Keratinocyte (primary cell): ENCODE measurements at regions not wholly inside any gene's neighbourhood (a gene's known extent, or its start where the extent isn't known, plus 50 kb on each side); places are given as distances from the start of the nearest gene placed in this dataset.

ENCODE experiments used
- CTCF ChIP-seq, 3 experiments: IDR thresholded peaks in 1 of 3; conservative IDR thresholded peaks in 1 of 3; optimal IDR thresholded peaks in 1 of 3; 2 replicates in 2 of 3; 3 replicates in 1 of 3; pipeline versions ENCODE3 to v1.5.1; 2011; ENCODE audit warnings: low read length in 3 of 3, mild to moderate bottlenecking in 3 of 3, moderate library complexity in 2 of 3, control low read depth in 1 of 3, inconsistent platforms in 1 of 3; ENCODE audit not compliant: insufficient read depth in 2 of 3; ENCODE audit errors: extremely low read depth in 1 of 3
- EZH2 ChIP-seq: IDR thresholded peaks from one replicate; pipeline ENCODE4 v1.6.1; 2012; ENCODE audit warnings: inconsistent platforms, mild to moderate bottlenecking, low read length, moderate library complexity

DNA sequence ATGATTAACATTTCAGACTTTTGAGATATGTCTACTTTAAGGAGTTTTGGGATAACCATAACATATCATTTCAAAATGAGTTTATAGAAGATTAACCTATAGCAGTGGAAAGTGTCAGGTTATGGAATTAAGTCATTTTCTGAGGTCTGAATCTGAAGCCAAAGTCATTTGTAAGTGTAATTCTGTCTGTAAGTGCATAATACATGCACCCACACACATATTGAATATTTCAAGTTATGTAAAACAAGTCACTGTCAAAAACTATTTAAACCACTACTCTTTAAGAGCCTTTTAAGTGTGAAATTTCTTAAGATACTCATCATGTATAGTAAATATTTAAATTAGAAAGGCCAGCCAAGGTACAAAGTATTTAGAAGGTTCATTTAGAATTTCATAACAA is 115.8 kb upstream of the HMGCLL1 start:
- TF ChIP-seq CTCF (optimal IDR thresholded peaks at IDR 0.05 in 1 of 3, IDR thresholded peaks at IDR 0.05 in 1 of 3, conservative IDR thresholded peaks at IDR 0.05 in 1 of 3; ENCODE audit: extremely low read depth in 1 of 3, insufficient read depth in 2 of 3, low read length in 3 of 3): no peak
- TF ChIP-seq EZH2: no peak
